Erythroblast (primary cell): ENCODE measurements at regions not wholly inside any gene's neighbourhood (a gene's known extent, or its start where the extent isn't known, plus 50 kb on each side); places are given as distances from the start of the nearest gene placed in this dataset.

Source experiments
- DNase-seq, 2 experiments: peaks; one replicate each; lab custom pipeline; 2025; lab: John Stamatoyannopoulos, UW
- GATA1 ChIP-seq: IDR thresholded peaks from 2 replicates; pipeline ENCODE4 v1.6.1; 2011; ENCODE audit warnings: low read depth, mild to moderate bottlenecking, control low read depth, low read length, moderate library complexity
- POLR2A ChIP-seq: IDR thresholded peaks from 2 replicates; pipeline ENCODE4 v1.6.1; 2011; ENCODE audit warnings: mild to moderate bottlenecking, low read length

GRCh38 chr2:120465701-120465988 lies 119.7 kb downstream of the INHBB start:
- TF ChIP-seq GATA1 (no peak), POLR2A (no peak)
- no peak for DNase-seq

GRCh38 chr2:120465989-120466703 lies 120.2 kb downstream of the INHBB start:
- no peak for TF ChIP-seq POLR2A
- no peak for TF ChIP-seq GATA1
- DNase-seq = no peak

GRCh38 chr2:120466704-120467054 lies 120.7 kb downstream of the INHBB start:
- TF ChIP-seq GATA1 (no peak), POLR2A (no peak)
- DNase-seq = no peak

GRCh38 chr2:120468136-120468535 lies 122.2 kb downstream of the INHBB start:
- no peak for DNase-seq
- no peak for TF ChIP-seq POLR2A
- no peak for TF ChIP-seq GATA1

- no peak for DNase-seq
- TF ChIP-seq GATA1 (no peak), POLR2A (no peak)
Observed at GRCh38 chr2:120469426-120469825, 123.5 kb downstream of the INHBB start.

GRCh38 chr2:120470041-120470965 lies 124.4 kb downstream of the INHBB start:
- no peak for TF ChIP-seq POLR2A
- no peak for TF ChIP-seq GATA1
- DNase-seq = no peak

- TF ChIP-seq POLR2A (no peak), GATA1 (no peak)
- DNase-seq = no peak
Observed at GRCh38 chr2:120471166-120471565, 125.2 kb downstream of the INHBB start.

- TF ChIP-seq POLR2A (no peak), GATA1 (no peak)
- no peak for DNase-seq
Observed at GRCh38 chr2:120472031-120472430, 126.1 kb downstream of the INHBB start.

GRCh38 chr2:120472891-120473309 lies 127.0 kb downstream of the INHBB start:
- DNase-seq = no peak

GRCh38 chr2:120473522-120474271 lies 127.8 kb downstream of the INHBB start:
- no peak for DNase-seq
- no peak for TF ChIP-seq POLR2A
- no peak for TF ChIP-seq GATA1

More at GRCh38 chr2:120472891-120473309, 127.0 kb downstream of the INHBB start:
- no peak for TF ChIP-seq POLR2A
- TF ChIP-seq GATA1 = no peak

- TF ChIP-seq POLR2A (no peak), GATA1 (no peak)
Observed at GRCh38 chr2:120474486-120474885, 128.6 kb downstream of the INHBB start.

GRCh38 chr2:120476141-120476540 lies 130.2 kb downstream of the INHBB start:
- no peak for DNase-seq
- TF ChIP-seq GATA1 (no peak), POLR2A (no peak)

More at GRCh38 chr2:120474486-120474885, 128.6 kb downstream of the INHBB start:
- no peak for DNase-seq

GRCh38 chr2:120477198-120477597 lies 131.3 kb downstream of the INHBB start:
- TF ChIP-seq GATA1 (no peak), POLR2A (no peak)
- no peak for DNase-seq

- TF ChIP-seq GATA1 (no peak), POLR2A (no peak)
- no peak for DNase-seq
Observed at GRCh38 chr2:120477831-120478481, 132.0 kb downstream of the INHBB start.
